SK-N-SH (cell line): ENCODE measurements at regions not wholly inside any gene's neighbourhood (a gene's known extent, or its start where the extent isn't known, plus 50 kb on each side); places are given as distances from the start of the nearest gene placed in this dataset.

Experiments used
- CTCF ChIA-PET: fragments of 300-600, 350-600 bp; formaldehyde crosslinking; extraction: SDS; loops from one replicate; lab custom pipeline; 2021; lab: Yijun Ruan, JAX
- POLR2A ChIA-PET: fragments of 350-600 bp; sonication (Branson Sonifier 250); formaldehyde crosslinking; extraction: SDS; loops from one replicate; lab custom pipeline; 2020; ENCODE audit warnings: antibody characterized with exemption, inconsistent platforms; lab: Yijun Ruan, JAX
- DNase-seq: peaks from one replicate; pipeline ENCODE4 v3.0.0; 2012
- H2AFZ ChIP-seq: fragments of 200-600 bp; sonication (generic); 2 replicates; pipeline ENCODE4 v1.8.1; 2016; ENCODE audit warnings: antibody characterized with exemption, mild to moderate bottlenecking, low read depth
- H3F3A ChIP-seq: fragments of 200-600 bp; sonication (generic); replicated peaks from 2 replicates; pipeline ENCODE3; 2016; ENCODE audit warnings: antibody characterized with exemption, mild to moderate bottlenecking; ENCODE audit not compliant: insufficient read depth
- H3K27ac ChIP-seq, 2 experiments: fragments of 200-500 bp in 1 of 2; fragments of 200-600 bp in 1 of 2; sonication (Bioruptor generic) in 1 of 2; sonication (generic), shearing (Covaris generic) in 1 of 2; 2 replicates each; pipeline versions ENCODE4 v1.5.1 to v1.6.1; 2014 to 2016; ENCODE audit warnings: low read depth in 2 of 2, inconsistent platforms in 1 of 2, low read length in 1 of 2, mild to moderate bottlenecking in 1 of 2, mixed read lengths in 1 of 2
- H3K27me3 ChIP-seq: fragments of 200-600 bp; sonication (generic), shearing (Covaris generic); 2 replicates; pipeline ENCODE4 v1.6.1; 2016; ENCODE audit warnings: mixed run types; ENCODE audit not compliant: insufficient read depth
- H3K36me3 ChIP-seq, 2 experiments: fragments of 200-500 bp in 1 of 2; fragments of 200-600 bp in 1 of 2; sonication (Bioruptor generic) in 1 of 2; sonication (generic) in 1 of 2; replicated peaks in 1 of 2; 2 replicates each; pipeline versions ENCODE3 to v1.5.1; 2014 to 2016; ENCODE audit warnings: low read length in 1 of 2, mild to moderate bottlenecking in 1 of 2; ENCODE audit not compliant: insufficient read depth in 2 of 2, control insufficient read depth in 1 of 2
- H3K4me1 ChIP-seq, 2 experiments: fragments of 200-500 bp in 1 of 2; fragments of 200-600 bp in 1 of 2; sonication (Bioruptor generic) in 1 of 2; sonication (generic), shearing (Covaris generic) in 1 of 2; 2 replicates each; pipeline versions ENCODE4 v1.5.1 to v1.6.1; 2014 to 2016; ENCODE audit warnings: low read depth in 1 of 2, low read length in 1 of 2, mixed run types in 1 of 2; ENCODE audit not compliant: insufficient read depth in 2 of 2, control insufficient read depth in 1 of 2
- H3K4me2 ChIP-seq: fragments of 200-600 bp; sonication (generic), shearing (Covaris generic); 2 replicates; pipeline ENCODE4 v1.6.1; 2017; ENCODE audit warnings: mixed run types
- H3K4me3 ChIP-seq, 2 experiments: fragments of 200-500 bp in 1 of 2; fragments of 200-600 bp in 1 of 2; sonication (Bioruptor generic) in 1 of 2; sonication (generic), shearing (Covaris generic) in 1 of 2; 2 replicates each; pipeline versions ENCODE4 v1.5.1 to v1.8.1; 2014 to 2016; ENCODE audit warnings: low read depth in 2 of 2, inconsistent platforms in 1 of 2, low read length in 1 of 2, mild to moderate bottlenecking in 1 of 2, mixed read lengths in 1 of 2, moderate library complexity in 1 of 2
- H3K79me2 ChIP-seq: fragments of 200-600 bp; sonication (generic); 2 replicates; pipeline ENCODE4 v1.8.1; 2017; ENCODE audit warnings: mild to moderate bottlenecking; ENCODE audit not compliant: insufficient read depth
- H3K9ac ChIP-seq: fragments of 200-600 bp; sonication (generic); 2 replicates; pipeline ENCODE4 v1.6.1; 2017; ENCODE audit warnings: mixed run types
- H3K9me2 ChIP-seq: fragments of 200-600 bp; sonication (generic); 2 replicates; pipeline ENCODE4 v1.6.1; 2017; ENCODE audit warnings: mixed run types
- H3K9me3 ChIP-seq: fragments of 200-600 bp; sonication (generic); 2 replicates; pipeline ENCODE4 v1.6.1; 2017; ENCODE audit warnings: mixed run types, mild to moderate bottlenecking, moderate library complexity
- H4K20me1 ChIP-seq: fragments of 200-600 bp; sonication (generic); 2 replicates; pipeline ENCODE4 v1.6.1; 2017; ENCODE audit warnings: mild to moderate bottlenecking, mixed run types; ENCODE audit not compliant: insufficient read depth
- CHD2 ChIP-seq: fragments of 150-350 bp; IDR thresholded peaks from 2 replicates; pipeline ENCODE4 v1.6.1; 2018; ENCODE audit warnings: low read length; ENCODE audit not compliant: partially characterized antibody
- ELF1 ChIP-seq: IDR thresholded peaks from 2 replicates; pipeline ENCODE4 v1.4.0; 2012
- EP300 ChIP-seq, 2 experiments: IDR thresholded peaks; 2 replicates each; pipeline versions ENCODE4 v1.4.0 to v1.6.1; 2012; ENCODE audit warnings: borderline replicate concordance in 1 of 2, low read depth in 1 of 2, low read length in 1 of 2
- FOXM1 ChIP-seq: IDR thresholded peaks from 2 replicates; pipeline ENCODE4 v1.4.0; 2012; ENCODE audit warnings: low read depth, mild to moderate bottlenecking
- MEF2A ChIP-seq: IDR thresholded peaks from 2 replicates; pipeline ENCODE4 v1.4.0; 2012; ENCODE audit warnings: low read depth, borderline replicate concordance
- MXI1 ChIP-seq: IDR thresholded peaks from 2 replicates; pipeline ENCODE4 v1.6.1; 2012; ENCODE audit warnings: mild to moderate bottlenecking, low read depth, low read length, improper control_type of control experiment
- NRF1 ChIP-seq: IDR thresholded peaks from 2 replicates; pipeline ENCODE4 v1.6.1; 2012; ENCODE audit warnings: low read depth, mild to moderate bottlenecking, low read length
- PBX3 ChIP-seq: IDR thresholded peaks from 2 replicates; pipeline ENCODE4; 2012
- POLR2AphosphoS5 ChIP-seq: IDR thresholded peaks from 2 replicates; pipeline ENCODE4 v1.6.1; 2012; ENCODE audit warnings: low read depth, low read length
- RXRA ChIP-seq: IDR thresholded peaks from 2 replicates; pipeline ENCODE4 v1.4.0; 2012; ENCODE audit warnings: low read depth, mild to moderate bottlenecking, borderline replicate concordance
- TAF1 ChIP-seq: IDR thresholded peaks from 2 replicates; pipeline ENCODE4 v1.6.1; 2012; ENCODE audit warnings: low read depth, mild to moderate bottlenecking, low read length, moderate library complexity, borderline replicate concordance
- TEAD4 ChIP-seq: IDR thresholded peaks from 2 replicates; pipeline ENCODE4 v1.4.0; 2012; ENCODE audit warnings: mild to moderate bottlenecking, borderline replicate concordance; ENCODE audit not compliant: insufficient read depth
- YY1 ChIP-seq: IDR thresholded peaks from 2 replicates; pipeline ENCODE4 v1.4.0; 2012; ENCODE audit warnings: low read depth, mild to moderate bottlenecking
- WGBS: methylation state at CpG from one replicate; pipeline ENCODE4 v1.1.6; 2017; ENCODE audit warnings: low lambda C conversion rate; 5-methylcytosine and 5-hydroxymethylcytosine counted together
- TF ChIP-seq, protein P1 (sequence below): fragments of 200-600 bp; sonication (generic); IDR thresholded peaks from 2 replicates; pipeline ENCODE4 v1.6.1; 2017; ENCODE audit warnings: antibody characterized with exemption, mild to moderate bottlenecking, moderate library complexity
- TF ChIP-seq, protein P2 (sequence below): fragments of 150-350 bp; IDR thresholded peaks from 2 replicates; pipeline ENCODE4 v1.6.1; 2017; ENCODE audit warnings: antibody characterized with exemption, low read length, low read depth, borderline replicate concordance
- TF ChIP-seq, protein P3 (sequence below): IDR thresholded peaks from 2 replicates; pipeline ENCODE4 v1.4.0; 2012; ENCODE audit warnings: low read depth
- TF ChIP-seq, protein P4 (sequence below): IDR thresholded peaks from 2 replicates; pipeline ENCODE4 v1.4.0; 2012; ENCODE audit warnings: low read depth, borderline replicate concordance

DNA sequence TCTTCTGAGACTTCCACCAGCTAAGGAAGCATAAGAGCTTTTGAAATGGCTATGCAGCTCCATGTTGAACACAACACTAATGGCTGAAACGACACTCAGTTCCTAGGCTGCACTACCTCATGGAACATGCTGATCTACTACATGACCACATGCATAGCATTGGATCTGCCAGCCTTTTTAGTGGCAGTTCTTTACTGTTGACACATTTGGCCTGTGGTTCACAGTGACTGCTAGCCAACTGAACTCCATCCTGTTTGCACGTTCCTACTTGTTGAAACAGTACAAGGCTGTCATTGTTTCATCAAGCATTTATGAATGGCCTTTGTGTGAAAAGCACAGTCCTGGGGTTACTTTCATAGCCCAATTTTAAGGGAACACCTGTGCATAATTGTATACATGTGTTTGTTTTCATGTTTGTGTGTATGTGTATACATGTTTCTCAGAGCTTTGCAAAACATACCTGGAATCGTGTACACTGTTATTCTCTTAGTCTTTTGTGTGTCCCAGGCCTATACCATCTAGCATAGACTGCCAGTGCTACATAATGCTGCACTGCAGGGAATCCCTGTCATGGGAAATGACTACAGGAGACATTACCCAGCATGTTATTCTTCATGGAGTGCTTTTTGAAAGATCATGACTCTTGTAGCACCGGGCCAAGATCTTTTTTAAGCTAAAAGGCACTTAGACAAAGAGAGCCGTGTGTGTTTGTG lies 179.6 kb upstream of the ESRRG start:
- H3F3A ChIP-seq: no peaks in the 10 kb centered on the region
- H3K79me2 ChIP-seq: no peaks in the 10 kb centered on the region
- H3K9me2 ChIP-seq: no peaks in the 10 kb centered on the region
- POLR2A ChIA-PET: no interaction called here
- no peak overlapping the region for H2AFZ ChIP-seq
- CTCF ChIA-PET: interaction anchor here (0.9 kb wide), 1 partner anchor 24 kb away, joined by 4 read pairs; no protein-coding TSS in a partner anchor
- no peak for TF ChIP-seq MEF2A
- TF ChIP-seq PBX3: no peak
- TF ChIP-seq, protein P1, sequence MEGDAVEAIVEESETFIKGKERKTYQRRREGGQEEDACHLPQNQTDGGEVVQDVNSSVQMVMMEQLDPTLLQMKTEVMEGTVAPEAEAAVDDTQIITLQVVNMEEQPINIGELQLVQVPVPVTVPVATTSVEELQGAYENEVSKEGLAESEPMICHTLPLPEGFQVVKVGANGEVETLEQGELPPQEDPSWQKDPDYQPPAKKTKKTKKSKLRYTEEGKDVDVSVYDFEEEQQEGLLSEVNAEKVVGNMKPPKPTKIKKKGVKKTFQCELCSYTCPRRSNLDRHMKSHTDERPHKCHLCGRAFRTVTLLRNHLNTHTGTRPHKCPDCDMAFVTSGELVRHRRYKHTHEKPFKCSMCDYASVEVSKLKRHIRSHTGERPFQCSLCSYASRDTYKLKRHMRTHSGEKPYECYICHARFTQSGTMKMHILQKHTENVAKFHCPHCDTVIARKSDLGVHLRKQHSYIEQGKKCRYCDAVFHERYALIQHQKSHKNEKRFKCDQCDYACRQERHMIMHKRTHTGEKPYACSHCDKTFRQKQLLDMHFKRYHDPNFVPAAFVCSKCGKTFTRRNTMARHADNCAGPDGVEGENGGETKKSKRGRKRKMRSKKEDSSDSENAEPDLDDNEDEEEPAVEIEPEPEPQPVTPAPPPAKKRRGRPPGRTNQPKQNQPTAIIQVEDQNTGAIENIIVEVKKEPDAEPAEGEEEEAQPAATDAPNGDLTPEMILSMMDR: no peak
- TF ChIP-seq RXRA: no peak
- no peak for TF ChIP-seq NRF1
- no peaks in the 10 kb centered on the region for H4K20me1 ChIP-seq
- 64% methylated on average over 5 of the region's 5 CpGs for WGBS
- no peak overlapping the region for H3K4me2 ChIP-seq
- no peak overlapping the region for H3K4me3 ChIP-seq
- H3K9ac ChIP-seq: no peak overlapping the region
- H3K36me3 ChIP-seq: no peaks in the 10 kb centered on the region
- peak overlapping the region in 1 of 2 experiments; percentile 13; a peak in 1 of 4 replicates for H3K27ac ChIP-seq
- no peaks in the 10 kb centered on the region for H3K27me3 ChIP-seq
- no peak for DNase-seq
- no peaks in the 10 kb centered on the region for H3K9me3 ChIP-seq
- no peaks in the 10 kb centered on the region for H3K4me1 ChIP-seq

- Histone ChIP-seq H3K9me2 (no peaks in the 10 kb centered on the region), H3K4me1 (no peaks in the 10 kb centered on the region), H3K36me3 (no peaks in the 10 kb centered on the region), H3K4me3 (no peak overlapping the region), H3K27ac (no peak overlapping the region), H3K4me2 (no peak overlapping the region), H4K20me1 (no peaks in the 10 kb centered on the region), H2AFZ (no peak overlapping the region), H3K9ac (no peak overlapping the region), H3K27me3 (no peaks in the 10 kb centered on the region), H3K9me3 (no peaks in the 10 kb centered on the region), H3F3A (no peaks in the 10 kb centered on the region), H3K79me2 (no peaks in the 10 kb centered on the region)
- DNase-seq: no peak
- POLR2A ChIA-PET: no interaction called here
- 94% methylated on average over 1 of the region's 2 CpGs for WGBS
- CTCF ChIA-PET: interaction anchor here (0.9 kb wide), 1 partner anchor 10 kb away, joined by 3 read pairs; no protein-coding TSS in a partner anchor
- TF ChIP-seq YY1: no peak
- TF ChIP-seq, protein P2, sequence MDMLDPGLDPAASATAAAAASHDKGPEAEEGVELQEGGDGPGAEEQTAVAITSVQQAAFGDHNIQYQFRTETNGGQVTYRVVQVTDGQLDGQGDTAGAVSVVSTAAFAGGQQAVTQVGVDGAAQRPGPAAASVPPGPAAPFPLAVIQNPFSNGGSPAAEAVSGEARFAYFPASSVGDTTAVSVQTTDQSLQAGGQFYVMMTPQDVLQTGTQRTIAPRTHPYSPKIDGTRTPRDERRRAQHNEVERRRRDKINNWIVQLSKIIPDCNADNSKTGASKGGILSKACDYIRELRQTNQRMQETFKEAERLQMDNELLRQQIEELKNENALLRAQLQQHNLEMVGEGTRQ: no peak
- no peak for TF ChIP-seq RXRA
- TF ChIP-seq POLR2AphosphoS5: no peak
- TF ChIP-seq, protein P1: no peak
- TF ChIP-seq ELF1: no peak
- TF ChIP-seq, protein P3, sequence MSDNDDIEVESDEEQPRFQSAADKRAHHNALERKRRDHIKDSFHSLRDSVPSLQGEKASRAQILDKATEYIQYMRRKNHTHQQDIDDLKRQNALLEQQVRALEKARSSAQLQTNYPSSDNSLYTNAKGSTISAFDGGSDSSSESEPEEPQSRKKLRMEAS: no peak
- no peak for TF ChIP-seq EP300 (IDR thresholded peaks at IDR 0.05; ENCODE audit: borderline replicate concordance in 1 of 2, low read depth in 1 of 2, low read length in 1 of 2)
- TF ChIP-seq CHD2: no peak
- TF ChIP-seq PBX3: no peak
- TF ChIP-seq FOXM1: no peak
- no peak for TF ChIP-seq TAF1
- TF ChIP-seq, protein P4, sequence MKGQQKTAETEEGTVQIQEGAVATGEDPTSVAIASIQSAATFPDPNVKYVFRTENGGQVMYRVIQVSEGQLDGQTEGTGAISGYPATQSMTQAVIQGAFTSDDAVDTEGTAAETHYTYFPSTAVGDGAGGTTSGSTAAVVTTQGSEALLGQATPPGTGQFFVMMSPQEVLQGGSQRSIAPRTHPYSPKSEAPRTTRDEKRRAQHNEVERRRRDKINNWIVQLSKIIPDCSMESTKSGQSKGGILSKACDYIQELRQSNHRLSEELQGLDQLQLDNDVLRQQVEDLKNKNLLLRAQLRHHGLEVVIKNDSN: no peak
- no peak for TF ChIP-seq MXI1
- no peak for TF ChIP-seq TEAD4
These were observed 176.9 kb upstream of the ESRRG start for GRCh38 chr1:216900116-216900620.
